Stomach (tissue), 4 donors: ENCODE measurements at regions not wholly inside any gene's neighbourhood (a gene's known extent, or its start where the extent isn't known, plus 50 kb on each side); places are given as distances from the start of the nearest gene placed in this dataset.

Experiments
- CTCF ChIP-seq, 7 experiments: fragments of 450-650 bp in 4 of 7; fragments of 200-600 bp in 3 of 7; sonication (generic) in 3 of 7; IDR thresholded peaks; one replicate each; pipeline ENCODE4 v1.5.1; 2016 to 2019; ENCODE audit warnings: antibody characterized with exemption in 7 of 7, control low read depth in 2 of 7, mild to moderate bottlenecking in 1 of 7
- EP300 ChIP-seq: sonication (generic); formaldehyde crosslinking; IDR thresholded peaks from one replicate; pipeline ENCODE4 v1.6.1; 2017; ENCODE audit warnings: antibody characterized with exemption
- POLR2A ChIP-seq, 4 donors: fragments of 450-650 bp; IDR thresholded peaks; one replicate each; pipeline ENCODE4 v1.6.1; 2016; ENCODE audit warnings: antibody characterized with exemption in 4 of 4, control low read depth in 2 of 4, mild to moderate bottlenecking in 1 of 4, moderate library complexity in 1 of 4
- POLR2AphosphoS5 ChIP-seq, 3 donors: sonication (generic); formaldehyde crosslinking; IDR thresholded peaks; one replicate each; pipeline ENCODE4 v1.6.1; 2016; ENCODE audit warnings: antibody characterized with exemption in 3 of 3

- TF ChIP-seq CTCF (IDR thresholded peaks at IDR 0.05) (no peak), POLR2A (IDR thresholded peaks at IDR 0.05) (no peak), POLR2AphosphoS5 (IDR thresholded peaks at IDR 0.05) (no peak), EP300 (no peak)
These were observed 132.2 kb upstream of the FUNDC1 start for GRCh38 chrX:44674906-44675305.
